A549 (cell line): ENCODE measurements at regions not wholly inside any gene's neighbourhood (a gene's known extent, or its start where the extent isn't known, plus 50 kb on each side); places are given as distances from the start of the nearest gene placed in this dataset.

Experiments
- ATAC-seq, 2 experiments: fragments of 200-7000 bp in 1 of 2; fragments of >200 bp in 1 of 2; cut with Nextera tagmentation in 1 of 2; cut with Tn5 transposase in 1 of 2; 3 replicates each; pipeline versions ENCODE4 v1.8.0 to v1.9.1; 2018 to 2020; ENCODE audit warnings: mild to moderate bottlenecking in 1 of 2, moderate library complexity in 1 of 2
- CTCF ChIA-PET: fragments of 300-600 bp; sonication (Branson Sonifier 250); formaldehyde crosslinking; extraction: SDS; loops from one replicate; lab custom pipeline; 2021; ENCODE audit warnings: antibody characterized with exemption, inconsistent platforms; lab: Yijun Ruan, JAX
- POLR2A ChIA-PET: fragments of 350-600 bp; formaldehyde crosslinking; extraction: SDS; loops from one replicate; lab custom pipeline; 2021; ENCODE audit warnings: antibody characterized with exemption, inconsistent platforms; lab: Yijun Ruan, JAX
- DNase-seq, 2 experiments: peaks; one replicate each; pipeline versions ENCODE4 v3.0.0 to v3.0.0-alpha.2; 2011 to 2016; ENCODE audit warnings: low read depth in 1 of 2, low spot score in 1 of 2
- FAIRE-seq: peaks from 2 replicates; lab custom pipeline; 2011; peaks lifted over from hg19 to GRCh38; lab: Jason Lieb, UNC
- H3K27ac ChIP-seq, 2 experiments: fragments of >200 bp; sonication (Bioruptor Twin); formaldehyde crosslinking; 3 replicates each; pipeline ENCODE4 v1.5.1; 2016 to 2017
- H3K4me1 ChIP-seq: fragments of >200 bp; sonication (Bioruptor Twin); formaldehyde crosslinking; 3 replicates; pipeline ENCODE4 v1.6.1; 2016
- H3K4me2 ChIP-seq: fragments of >200 bp; sonication (Bioruptor Twin); formaldehyde crosslinking; 3 replicates; pipeline ENCODE4 v1.6.1; 2016
- H3K4me3 ChIP-seq: fragments of >200 bp; sonication (Bioruptor Twin); formaldehyde crosslinking; 3 replicates; pipeline ENCODE4 v1.5.1; 2016
- H3K9me3 ChIP-seq: fragments of >200 bp; sonication (Bioruptor Twin); formaldehyde crosslinking; 3 replicates; pipeline ENCODE4 v1.6.1; 2016
- BHLHE40 ChIP-seq: IDR thresholded peaks from 2 replicates; pipeline ENCODE4 v1.6.1; 2012; ENCODE audit warnings: low read depth, low read length, inconsistent platforms
- CHD4 ChIP-seq: fragments of 200-600 bp; sonication (generic); IDR thresholded peaks from 2 replicates; pipeline ENCODE4 v1.6.1; 2016; ENCODE audit warnings: antibody characterized with exemption, mild to moderate bottlenecking, borderline replicate concordance
- FOSL2 ChIP-seq, 2 experiments: fragments of 450-650 bp in 1 of 2; fragments of >200 bp in 1 of 2; sonication (Bioruptor Twin) in 1 of 2; formaldehyde crosslinking; IDR thresholded peaks; 2 replicates each; pipeline versions ENCODE4 v1.5.0 to v1.6.1; 2016 to 2020; ENCODE audit warnings: mild to moderate bottlenecking in 1 of 2, moderate library complexity in 1 of 2
- FOXS1 ChIP-seq: fragments of 250-450 bp; sonication (Bioruptor Pico); IDR thresholded peaks from 2 replicates; pipeline ENCODE4 v1.5.0; 2020; ENCODE audit warnings: mild to moderate bottlenecking, moderate library complexity
- GATA3 ChIP-seq: IDR thresholded peaks from 2 replicates; pipeline ENCODE4 v1.6.1; 2012; ENCODE audit warnings: borderline replicate concordance
- HEYL ChIP-seq: fragments of 250-450 bp; sonication (Bioruptor Pico); IDR thresholded peaks from 2 replicates; pipeline ENCODE4 v1.8.0; 2021; ENCODE audit warnings: mild to moderate bottlenecking, moderate library complexity
- JUN ChIP-seq, 2 experiments: fragments of >200 bp; sonication (Bioruptor Twin); formaldehyde crosslinking; IDR thresholded peaks; 2 replicates in 1 of 2; 3 replicates in 1 of 2; pipeline ENCODE4 v1.6.1; 2016 to 2017
- KDM1A ChIP-seq: fragments of 200-600 bp; sonication (generic); IDR thresholded peaks from 2 replicates; pipeline ENCODE4 v1.6.1; 2016; ENCODE audit warnings: low read depth, mild to moderate bottlenecking
- KDM5A ChIP-seq: fragments of 200-600 bp; sonication (generic); IDR thresholded peaks from 2 replicates; pipeline ENCODE4 v1.6.1; 2016; ENCODE audit warnings: antibody characterized with exemption, mild to moderate bottlenecking
- MAZ ChIP-seq: fragments of 150-350 bp; IDR thresholded peaks from 2 replicates; pipeline ENCODE4 v1.6.1; 2014; ENCODE audit warnings: antibody characterized with exemption, low read depth, low read length, borderline replicate concordance
- MYC ChIP-seq: IDR thresholded peaks from 2 replicates; pipeline ENCODE4 v1.6.1; 2012; ENCODE audit warnings: mild to moderate bottlenecking, inconsistent platforms, low read length, improper control_type of control experiment, borderline replicate concordance
- NFE2L2 ChIP-seq: fragments of 150-350 bp; conservative IDR thresholded peaks from 2 replicates; pipeline ENCODE4 v1.6.1; 2014; ENCODE audit warnings: low read length
- NPAS2 ChIP-seq: fragments of 250-450 bp; sonication (Bioruptor Pico); IDR thresholded peaks from 2 replicates; pipeline ENCODE4 v1.8.0; 2022; ENCODE audit warnings: mild to moderate bottlenecking, moderate library complexity, borderline replicate concordance
- POLR2A ChIP-seq: IDR thresholded peaks from 2 replicates; pipeline ENCODE4 v1.6.1; 2012; ENCODE audit warnings: mild to moderate bottlenecking, low read length
- RARB ChIP-seq: fragments of 250-450 bp; sonication (Bioruptor Pico); IDR thresholded peaks from 2 replicates; pipeline ENCODE4 v1.8.0; 2021; ENCODE audit warnings: mild to moderate bottlenecking, moderate library complexity
- RNF2 ChIP-seq: fragments of 200-600 bp; sonication (generic); IDR thresholded peaks from 2 replicates; pipeline ENCODE4 v1.6.1; 2016; ENCODE audit warnings: low read depth, mild to moderate bottlenecking, antibody characterized with exemption, moderate library complexity, borderline replicate concordance
- TP53 ChIP-seq: fragments of 250-450 bp; sonication (Bioruptor Pico); IDR thresholded peaks from 2 replicates; pipeline ENCODE4 v1.5.0; 2021; ENCODE audit warnings: mild to moderate bottlenecking, moderate library complexity
- ZC3H11A ChIP-seq: fragments of 450-650 bp; IDR thresholded peaks from 2 replicates; pipeline ENCODE4 v1.6.1; 2014; ENCODE audit warnings: antibody characterized with exemption, mild to moderate bottlenecking
- ZNF302 ChIP-seq: fragments of 250-450 bp; sonication (Bioruptor Pico); IDR thresholded peaks from 2 replicates; pipeline ENCODE4 v1.9.0; 2021; ENCODE audit warnings: inconsistent platforms, mild to moderate bottlenecking, moderate library complexity
- ZSCAN20 ChIP-seq: fragments of 250-450 bp; sonication (Bioruptor Pico); IDR thresholded peaks from 2 replicates; pipeline ENCODE4 v1.8.0; 2022; ENCODE audit warnings: mild to moderate bottlenecking, moderate library complexity
- WGBS: methylation state at CpG from one replicate; pipeline ENCODE4 v1.1.6; 2017; ENCODE audit errors: missing lambda C conversion rate; 5-methylcytosine and 5-hydroxymethylcytosine counted together
- TF ChIP-seq, protein P1 (sequence below): fragments of >200 bp; sonication (Bioruptor Twin); formaldehyde crosslinking; IDR thresholded peaks from 2 replicates; pipeline ENCODE4 v1.6.1; 2016
- TF ChIP-seq, protein P2 (sequence below): fragments of >200 bp; sonication (Bioruptor Twin); formaldehyde crosslinking; IDR thresholded peaks from 3 replicates; pipeline ENCODE4 v1.5.1; 2016
- TF ChIP-seq, protein P3 (sequence below): fragments of 250-450 bp; sonication (Bioruptor Pico); IDR thresholded peaks from 2 replicates; pipeline ENCODE4 v1.5.0; 2021; ENCODE audit warnings: mild to moderate bottlenecking, moderate library complexity, borderline replicate concordance
- TF ChIP-seq, protein P4 (sequence below): IDR thresholded peaks from 2 replicates; pipeline ENCODE4 v1.6.1; 2012
- TF ChIP-seq, protein P5 (sequence below): fragments of >200 bp; sonication (Bioruptor Twin); formaldehyde crosslinking; IDR thresholded peaks from 3 replicates; pipeline ENCODE4 v1.6.1; 2016
- TF ChIP-seq, protein P6 (sequence below): fragments of 200-600 bp; sonication (generic); IDR thresholded peaks from 2 replicates; pipeline ENCODE4 v1.6.1; 2016; ENCODE audit warnings: antibody characterized with exemption, mild to moderate bottlenecking, moderate library complexity

DNA sequence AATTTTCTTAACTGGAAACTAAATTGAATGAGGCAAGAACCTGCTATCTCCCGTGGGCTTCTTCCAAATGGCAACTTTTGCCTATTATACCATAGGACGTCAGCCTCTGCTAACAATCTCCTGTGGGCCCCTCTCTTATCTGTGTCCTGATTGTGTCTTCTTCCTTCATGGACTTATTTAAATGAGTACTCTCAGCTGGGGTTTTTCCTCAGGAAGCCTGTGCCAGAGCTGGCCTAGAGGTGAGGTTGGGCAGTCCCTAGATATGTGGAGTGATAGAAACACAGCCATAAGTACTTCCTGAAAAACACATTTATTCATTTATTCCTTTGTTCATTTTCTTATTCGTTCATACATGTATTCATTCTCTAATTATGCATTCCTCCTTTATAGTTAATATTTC, 712.5 kb upstream of the SLIT2 start:
- H3K4me2 ChIP-seq: no peak overlapping the region
- no peak for DNase-seq
- FAIRE-seq: no peak
- ATAC-seq: no peak
- TF ChIP-seq NPAS2 (CRISPR knock-in tag): no peak
- TF ChIP-seq, protein P1, sequence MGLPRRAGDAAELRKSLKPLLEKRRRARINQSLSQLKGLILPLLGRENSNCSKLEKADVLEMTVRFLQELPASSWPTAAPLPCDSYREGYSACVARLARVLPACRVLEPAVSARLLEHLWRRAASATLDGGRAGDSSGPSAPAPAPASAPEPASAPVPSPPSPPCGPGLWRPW: no peak
- TF ChIP-seq RNF2: no peak
- TF ChIP-seq NFE2L2: no peak
- TF ChIP-seq HEYL (CRISPR knock-in tag): no peak
- no peak for TF ChIP-seq CHD4
- no peak for TF ChIP-seq GATA3
- TF ChIP-seq RARB (CRISPR knock-in tag): no peak
- TF ChIP-seq KDM5A: no peak
- no peak for TF ChIP-seq MAZ
- no peak for TF ChIP-seq ZC3H11A
- TF ChIP-seq KDM1A: no peak
- no peak for TF ChIP-seq TP53 (CRISPR knock-in tag)
- TF ChIP-seq BHLHE40: no peak
- TF ChIP-seq MYC: no peak
- TF ChIP-seq, protein P2, sequence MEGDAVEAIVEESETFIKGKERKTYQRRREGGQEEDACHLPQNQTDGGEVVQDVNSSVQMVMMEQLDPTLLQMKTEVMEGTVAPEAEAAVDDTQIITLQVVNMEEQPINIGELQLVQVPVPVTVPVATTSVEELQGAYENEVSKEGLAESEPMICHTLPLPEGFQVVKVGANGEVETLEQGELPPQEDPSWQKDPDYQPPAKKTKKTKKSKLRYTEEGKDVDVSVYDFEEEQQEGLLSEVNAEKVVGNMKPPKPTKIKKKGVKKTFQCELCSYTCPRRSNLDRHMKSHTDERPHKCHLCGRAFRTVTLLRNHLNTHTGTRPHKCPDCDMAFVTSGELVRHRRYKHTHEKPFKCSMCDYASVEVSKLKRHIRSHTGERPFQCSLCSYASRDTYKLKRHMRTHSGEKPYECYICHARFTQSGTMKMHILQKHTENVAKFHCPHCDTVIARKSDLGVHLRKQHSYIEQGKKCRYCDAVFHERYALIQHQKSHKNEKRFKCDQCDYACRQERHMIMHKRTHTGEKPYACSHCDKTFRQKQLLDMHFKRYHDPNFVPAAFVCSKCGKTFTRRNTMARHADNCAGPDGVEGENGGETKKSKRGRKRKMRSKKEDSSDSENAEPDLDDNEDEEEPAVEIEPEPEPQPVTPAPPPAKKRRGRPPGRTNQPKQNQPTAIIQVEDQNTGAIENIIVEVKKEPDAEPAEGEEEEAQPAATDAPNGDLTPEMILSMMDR: no peak
- TF ChIP-seq, protein P3, sequence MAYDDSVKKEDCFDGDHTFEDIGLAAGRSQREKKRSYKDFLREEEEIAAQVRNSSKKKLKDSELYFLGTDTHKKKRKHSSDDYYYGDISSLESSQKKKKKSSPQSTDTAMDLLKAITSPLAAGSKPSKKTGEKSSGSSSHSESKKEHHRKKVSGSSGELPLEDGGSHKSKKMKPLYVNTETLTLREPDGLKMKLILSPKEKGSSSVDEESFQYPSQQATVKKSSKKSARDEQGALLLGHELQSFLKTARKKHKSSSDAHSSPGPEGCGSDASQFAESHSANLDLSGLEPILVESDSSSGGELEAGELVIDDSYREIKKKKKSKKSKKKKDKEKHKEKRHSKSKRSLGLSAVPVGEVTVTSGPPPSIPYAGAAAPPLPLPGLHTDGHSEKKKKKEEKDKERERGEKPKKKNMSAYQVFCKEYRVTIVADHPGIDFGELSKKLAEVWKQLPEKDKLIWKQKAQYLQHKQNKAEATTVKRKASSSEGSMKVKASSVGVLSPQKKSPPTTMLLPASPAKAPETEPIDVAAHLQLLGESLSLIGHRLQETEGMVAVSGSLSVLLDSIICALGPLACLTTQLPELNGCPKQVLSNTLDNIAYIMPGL: no peak
- TF ChIP-seq, protein P4, sequence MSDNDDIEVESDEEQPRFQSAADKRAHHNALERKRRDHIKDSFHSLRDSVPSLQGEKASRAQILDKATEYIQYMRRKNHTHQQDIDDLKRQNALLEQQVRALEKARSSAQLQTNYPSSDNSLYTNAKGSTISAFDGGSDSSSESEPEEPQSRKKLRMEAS: no peak
- no peak for TF ChIP-seq FOXS1 (CRISPR knock-in tag)
- no peak for TF ChIP-seq POLR2A
- TF ChIP-seq, all 56 proteins: peak for 0
- Histone ChIP-seq H3K9me3 (no peaks in the 10 kb centered on the region; the same call in 2 of the 3 replicates), H3K27ac (no peak overlapping the region), H3K4me3 (no peak overlapping the region), H3K4me1 (no peaks in the 10 kb centered on the region)
- POLR2A ChIA-PET: no interaction called here
- CTCF ChIA-PET: no interaction called here
- WGBS: 4% methylated on average over 3 of the region's 3 CpGs

DNA sequence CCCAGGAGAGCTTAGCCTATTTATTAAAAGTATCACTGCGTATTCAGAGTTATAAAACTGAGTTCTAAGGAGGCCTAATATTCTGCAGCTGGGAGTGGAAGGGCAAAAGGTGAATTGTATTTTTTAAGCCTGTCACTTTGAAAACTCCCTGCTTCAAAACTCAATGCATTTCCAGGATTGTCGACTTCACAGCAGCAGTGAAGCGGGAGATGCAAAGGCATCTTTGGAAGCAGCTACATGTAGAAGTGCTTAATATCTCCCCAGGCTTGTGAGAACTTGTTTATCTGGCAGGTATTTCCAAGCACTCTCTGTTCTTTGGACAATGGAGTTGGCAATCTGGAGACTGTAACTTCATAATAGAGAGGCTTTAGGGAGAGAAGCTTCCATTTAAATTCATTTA, 717.5 kb upstream of the SLIT2 start:
- ATAC-seq: no peak
- FAIRE-seq: no peak
- Histone ChIP-seq H3K4me2 (no peak overlapping the region), H3K27ac (no peak overlapping the region), H3K9me3 (no peaks in the 10 kb centered on the region), H3K4me3 (no peak overlapping the region), H3K4me1 (no peaks in the 10 kb centered on the region)
- ChIA-PET POLR2A (no interaction called here), CTCF (no interaction called here)
- no peak for TF ChIP-seq FOSL2 (IDR thresholded peaks at IDR 0.05)
- no peak for TF ChIP-seq FOSL2 (CRISPR knock-in tag; IDR thresholded peaks at IDR 0.05)
- no peak for TF ChIP-seq ZSCAN20 (CRISPR knock-in tag)
- TF ChIP-seq ZNF302 (CRISPR knock-in tag): no peak
- no peak for TF ChIP-seq JUN (IDR thresholded peaks at IDR 0.05)
- TF ChIP-seq, protein P5, sequence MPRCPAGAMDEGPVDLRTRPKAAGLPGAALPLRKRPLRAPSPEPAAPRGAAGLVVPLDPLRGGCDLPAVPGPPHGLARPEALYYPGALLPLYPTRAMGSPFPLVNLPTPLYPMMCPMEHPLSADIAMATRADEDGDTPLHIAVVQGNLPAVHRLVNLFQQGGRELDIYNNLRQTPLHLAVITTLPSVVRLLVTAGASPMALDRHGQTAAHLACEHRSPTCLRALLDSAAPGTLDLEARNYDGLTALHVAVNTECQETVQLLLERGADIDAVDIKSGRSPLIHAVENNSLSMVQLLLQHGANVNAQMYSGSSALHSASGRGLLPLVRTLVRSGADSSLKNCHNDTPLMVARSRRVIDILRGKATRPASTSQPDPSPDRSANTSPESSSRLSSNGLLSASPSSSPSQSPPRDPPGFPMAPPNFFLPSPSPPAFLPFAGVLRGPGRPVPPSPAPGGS: no peak
- TF ChIP-seq, protein P6, sequence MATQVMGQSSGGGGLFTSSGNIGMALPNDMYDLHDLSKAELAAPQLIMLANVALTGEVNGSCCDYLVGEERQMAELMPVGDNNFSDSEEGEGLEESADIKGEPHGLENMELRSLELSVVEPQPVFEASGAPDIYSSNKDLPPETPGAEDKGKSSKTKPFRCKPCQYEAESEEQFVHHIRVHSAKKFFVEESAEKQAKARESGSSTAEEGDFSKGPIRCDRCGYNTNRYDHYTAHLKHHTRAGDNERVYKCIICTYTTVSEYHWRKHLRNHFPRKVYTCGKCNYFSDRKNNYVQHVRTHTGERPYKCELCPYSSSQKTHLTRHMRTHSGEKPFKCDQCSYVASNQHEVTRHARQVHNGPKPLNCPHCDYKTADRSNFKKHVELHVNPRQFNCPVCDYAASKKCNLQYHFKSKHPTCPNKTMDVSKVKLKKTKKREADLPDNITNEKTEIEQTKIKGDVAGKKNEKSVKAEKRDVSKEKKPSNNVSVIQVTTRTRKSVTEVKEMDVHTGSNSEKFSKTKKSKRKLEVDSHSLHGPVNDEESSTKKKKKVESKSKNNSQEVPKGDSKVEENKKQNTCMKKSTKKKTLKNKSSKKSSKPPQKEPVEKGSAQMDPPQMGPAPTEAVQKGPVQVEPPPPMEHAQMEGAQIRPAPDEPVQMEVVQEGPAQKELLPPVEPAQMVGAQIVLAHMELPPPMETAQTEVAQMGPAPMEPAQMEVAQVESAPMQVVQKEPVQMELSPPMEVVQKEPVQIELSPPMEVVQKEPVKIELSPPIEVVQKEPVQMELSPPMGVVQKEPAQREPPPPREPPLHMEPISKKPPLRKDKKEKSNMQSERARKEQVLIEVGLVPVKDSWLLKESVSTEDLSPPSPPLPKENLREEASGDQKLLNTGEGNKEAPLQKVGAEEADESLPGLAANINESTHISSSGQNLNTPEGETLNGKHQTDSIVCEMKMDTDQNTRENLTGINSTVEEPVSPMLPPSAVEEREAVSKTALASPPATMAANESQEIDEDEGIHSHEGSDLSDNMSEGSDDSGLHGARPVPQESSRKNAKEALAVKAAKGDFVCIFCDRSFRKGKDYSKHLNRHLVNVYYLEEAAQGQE: no peak
- no peak for DNase-seq
- 9% methylated on average over 3 of the region's 3 CpGs for WGBS
